NOMO-1 treated with DMSO at 0.1 percent for 48 hours (cell line): ENCODE measurements at regions not wholly inside any gene's neighbourhood (a gene's known extent, or its start where the extent isn't known, plus 50 kb on each side); places are given as distances from the start of the nearest gene placed in this dataset.
"Not testable (repeated sequence)": the region's sequence is repeated elsewhere in the genome, so short reads cannot be mapped to it uniquely, and the experiment has no call there.

Source experiments
- DNase-seq: peaks from one replicate; lab custom pipeline; 2025; ENCODE audit not compliant: unreplicated experiment; lab: John Stamatoyannopoulos, UW

DNA sequence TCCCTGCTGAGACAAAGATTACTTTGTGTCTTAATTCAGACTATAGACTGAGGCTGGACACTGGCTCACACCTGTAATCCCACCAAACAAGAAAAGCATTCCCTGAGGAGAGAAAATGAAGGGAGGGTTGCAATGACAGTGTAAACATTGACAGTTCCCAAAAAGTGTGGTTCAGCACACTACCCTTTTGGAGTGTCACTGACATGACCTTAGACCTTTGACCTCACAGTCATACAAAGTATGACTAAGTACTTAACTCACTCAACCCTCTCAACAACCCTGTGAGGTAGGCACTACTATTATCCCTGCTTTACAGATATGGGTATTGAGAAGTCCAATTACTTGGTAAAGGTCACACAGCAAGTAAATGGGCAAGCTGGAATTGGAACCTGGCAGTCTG is 341.7 kb downstream of the LRRC3B start:
- DNase-seq = no peak

- no peak for DNase-seq
Observed at GRCh38 chr3:26964836-26965235, 342.3 kb downstream of the LRRC3B start.

DNA sequence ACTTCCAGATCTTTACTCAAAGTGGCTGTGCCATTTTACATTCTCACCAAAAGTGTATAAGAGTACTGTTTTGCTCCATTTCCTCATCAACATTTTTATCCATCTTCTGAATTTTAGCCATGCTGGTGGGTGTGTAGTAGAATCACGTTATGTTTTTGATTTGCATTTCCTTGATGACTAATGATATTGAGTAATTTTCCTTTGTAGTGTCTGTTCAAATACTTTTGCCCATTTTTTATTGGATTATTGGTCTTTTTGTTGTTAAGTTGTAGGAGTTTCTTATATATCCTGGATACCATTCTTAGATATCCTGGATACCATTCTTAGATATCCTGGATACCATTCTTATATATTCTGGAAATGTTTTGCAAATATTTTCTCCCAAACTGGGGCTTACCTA is 344.9 kb downstream of the LRRC3B start:
- DNase-seq = no peak

- DNase-seq = no peak
Observed at GRCh38 chr3:26984416-26985390, 362.1 kb downstream of the LRRC3B start.

DNA sequence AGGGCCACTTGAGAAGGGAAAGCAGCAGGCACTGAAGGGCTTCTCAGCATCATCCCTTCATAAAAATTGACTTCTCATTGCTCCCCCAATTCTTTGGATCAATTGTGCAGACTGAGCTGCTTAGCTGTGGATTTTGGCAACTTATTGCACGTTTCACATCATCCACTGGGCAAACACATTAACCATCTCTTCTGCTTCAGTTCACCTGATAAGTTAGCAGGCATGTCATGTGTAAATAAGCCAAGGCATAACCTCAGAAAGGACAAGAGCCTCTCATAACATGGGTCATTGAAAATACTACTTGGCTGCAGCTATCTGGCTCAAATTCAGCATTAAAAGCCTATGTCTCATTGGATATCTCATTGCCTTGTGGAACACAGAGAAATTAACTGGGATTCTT is 366.5 kb downstream of the LRRC3B start:
- DNase-seq = no peak

- DNase-seq = no peak
Observed at GRCh38 chr3:26997226-26997625, 372.0 kb downstream of the NEK10 start.

GRCh38 chr3:27010834-27011233 is 358.3 kb downstream of the NEK10 start:
- no peak for DNase-seq

DNA sequence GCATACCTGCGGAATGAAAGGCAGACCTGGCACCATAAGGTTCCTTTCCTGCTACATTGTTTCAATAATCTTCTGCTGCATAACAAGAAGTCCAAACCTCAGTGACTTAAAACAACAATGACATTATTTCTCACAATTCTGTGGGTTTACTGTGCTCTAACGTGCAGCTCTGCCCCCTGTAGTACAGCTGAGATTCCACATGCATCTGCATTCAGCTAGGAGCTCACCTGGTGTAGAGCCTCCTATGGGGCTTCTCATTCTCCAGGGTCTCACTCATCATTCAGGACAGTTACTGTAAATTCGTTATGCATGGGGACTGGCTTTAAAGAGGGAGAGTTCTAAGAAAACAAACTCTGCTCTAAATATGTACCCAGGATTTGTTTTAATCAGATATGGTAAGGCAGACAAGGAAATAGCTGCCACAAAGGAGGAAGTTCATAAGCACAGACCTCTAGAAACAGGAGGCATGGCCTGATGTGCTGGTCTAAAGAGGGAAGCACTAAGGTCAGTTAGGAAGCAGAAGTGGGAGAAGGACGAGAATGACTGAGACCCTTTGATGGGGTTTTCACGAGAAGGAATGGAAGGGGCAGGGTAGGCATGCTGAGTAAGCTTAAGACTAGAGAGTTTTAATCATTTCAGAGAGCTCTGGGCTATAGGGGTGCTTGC is 347.0 kb downstream of the NEK10 start:
- peak; percentile 76 for DNase-seq

DNA sequence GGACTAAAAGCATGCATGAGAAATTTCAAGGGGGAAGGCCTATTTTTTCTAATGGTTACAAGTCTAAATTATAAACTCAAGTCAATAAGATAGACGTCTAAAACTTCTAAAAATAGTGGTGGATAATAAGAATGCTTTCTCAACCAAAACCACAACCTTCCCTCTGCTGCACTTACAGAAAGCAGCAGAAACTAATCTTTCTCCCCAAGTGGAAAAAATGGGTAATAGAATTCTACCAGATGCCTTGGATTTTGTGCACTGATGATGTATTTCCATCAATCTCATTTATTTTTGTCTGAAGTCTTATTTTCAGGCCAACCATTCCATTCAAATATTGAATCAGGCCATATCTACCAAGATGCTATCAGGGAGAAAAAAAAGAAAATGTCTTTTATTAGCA is 344.7 kb downstream of the NEK10 start:
- DNase-seq = peak; percentile 69

GRCh38 chr3:27025718-27026117 is 343.5 kb downstream of the NEK10 start:
- DNase-seq = peak; percentile 33

DNA sequence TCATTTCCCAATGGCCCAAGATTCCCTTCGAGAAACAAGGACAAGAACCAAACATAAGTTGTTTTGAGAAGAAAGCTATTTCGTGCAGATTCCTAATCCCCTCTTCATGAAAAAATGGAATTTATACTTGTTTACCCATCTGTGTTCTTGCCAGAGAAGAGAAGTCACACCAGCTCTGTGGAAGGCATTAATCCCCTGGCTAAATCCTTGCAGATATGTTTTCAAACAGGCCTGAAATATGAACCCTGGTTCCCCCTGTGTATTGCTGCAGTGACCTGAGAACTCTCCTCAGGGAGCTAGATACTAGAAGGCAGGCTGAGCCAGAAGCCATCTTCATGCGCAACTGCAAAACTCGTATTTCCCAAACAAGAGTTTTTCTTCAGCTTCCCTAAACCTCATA is 337.7 kb downstream of the NEK10 start:
- DNase-seq = no peak

DNA sequence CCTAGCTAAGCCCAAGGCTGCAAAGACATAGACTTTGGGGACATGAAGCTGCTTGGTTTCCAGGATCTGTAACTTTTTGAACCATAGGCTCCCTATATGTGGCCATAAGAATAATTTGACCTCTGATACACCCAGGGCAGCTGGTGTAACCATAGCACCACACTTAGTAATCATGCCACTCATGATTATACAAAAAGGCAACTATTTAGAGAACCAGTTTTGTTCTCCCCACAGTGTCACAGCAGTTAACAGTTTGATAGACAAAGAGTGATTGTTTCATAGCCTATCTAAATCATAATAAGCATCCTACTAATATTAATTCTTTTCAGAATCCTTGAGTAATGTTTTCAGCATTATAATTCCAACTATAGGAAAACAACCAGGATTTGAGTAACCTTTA is 334.9 kb downstream of the NEK10 start:
- no peak for DNase-seq

- no peak for DNase-seq
Observed at GRCh38 chr3:27040674-27041073, 328.5 kb downstream of the NEK10 start.

GRCh38 chr3:27042541-27042940 is 326.6 kb downstream of the NEK10 start:
- DNase-seq = not testable (repeated sequence)

DNA sequence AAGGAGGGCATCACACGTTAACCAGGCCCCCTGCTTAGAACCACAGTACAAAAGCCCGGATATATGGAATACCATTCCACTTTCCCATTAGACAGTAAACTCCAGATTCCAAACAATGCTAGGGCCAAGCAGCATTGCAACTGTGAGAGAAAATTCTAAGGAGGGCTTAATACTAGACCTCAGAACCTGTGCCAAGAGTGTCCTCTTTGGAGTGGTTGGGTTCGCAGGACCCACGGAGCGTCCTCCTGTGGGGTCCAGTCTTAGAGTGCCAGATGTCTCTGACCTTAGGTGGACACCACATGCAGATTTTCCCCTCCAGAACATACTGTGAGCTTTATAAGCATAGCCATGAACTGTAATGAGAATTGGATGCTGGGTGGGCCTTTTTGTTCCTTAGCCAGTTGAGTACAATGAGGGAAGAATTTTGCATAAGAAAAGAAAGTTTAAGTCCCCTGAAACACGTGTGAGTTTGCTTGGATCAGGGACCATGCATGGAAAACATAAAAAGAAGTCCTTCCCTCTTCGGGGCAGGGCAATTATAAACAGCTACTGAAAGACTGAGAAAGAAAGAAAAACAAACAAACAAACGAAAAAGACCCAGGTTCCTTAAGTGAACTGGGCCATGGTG is 325.7 kb downstream of the NEK10 start:
- no peak for DNase-seq

- no peak for DNase-seq
Observed at GRCh38 chr3:27044931-27045481, 324.2 kb downstream of the NEK10 start.

- DNase-seq = no peak
Observed at GRCh38 chr3:27046351-27046750, 322.8 kb downstream of the NEK10 start.

GRCh38 chr3:27049792-27050191 is 319.4 kb downstream of the NEK10 start:
- DNase-seq = peak; percentile 41

- DNase-seq = not testable (repeated sequence)
Observed at GRCh38 chr3:27051527-27051926, 317.7 kb downstream of the NEK10 start.

GRCh38 chr3:27056326-27056725 is 312.9 kb downstream of the NEK10 start:
- no peak for DNase-seq

GRCh38 chr3:27059489-27059888 is 309.7 kb downstream of the NEK10 start:
- DNase-seq = no peak
